H9 (cell line): ENCODE measurements at regions not wholly inside any gene's neighbourhood (a gene's known extent, or its start where the extent isn't known, plus 50 kb on each side); places are given as distances from the start of the nearest gene placed in this dataset.

ENCODE experiments used
- DNase-seq: peaks from one replicate; pipeline ENCODE4 v3.0.0-alpha.2; 2017
- H2AFZ ChIP-seq: one replicate; pipeline ENCODE4 v1.6.1; 2013; ENCODE audit warnings: mild to moderate bottlenecking, low read length, control low read depth, moderate library complexity
- H2AK5ac ChIP-seq: 2 replicates; pipeline ENCODE4 v1.6.1; 2013; ENCODE audit warnings: low read length, control low read depth, mixed read lengths; ENCODE audit not compliant: insufficient read length
- H2BK120ac ChIP-seq: one replicate; pipeline ENCODE4 v1.6.1; 2013; ENCODE audit warnings: low read depth, mild to moderate bottlenecking, low read length, control low read depth, inconsistent platforms; ENCODE audit not compliant: poor library complexity, severe bottlenecking
- H2BK12ac ChIP-seq: 2 replicates; pipeline ENCODE4 v1.6.1; 2013; ENCODE audit warnings: low read length, control low read depth, mixed read lengths, low read depth; ENCODE audit not compliant: insufficient read length
- H2BK15ac ChIP-seq: 2 replicates; pipeline ENCODE4 v1.6.1; 2013; ENCODE audit warnings: low read depth, low read length, control low read depth
- H2BK20ac ChIP-seq: one replicate; pipeline ENCODE4 v1.6.1; 2013; ENCODE audit warnings: low read depth, mild to moderate bottlenecking, low read length, control low read depth, inconsistent platforms; ENCODE audit not compliant: poor library complexity, severe bottlenecking
- H2BK5ac ChIP-seq: 2 replicates; pipeline ENCODE4 v1.6.1; 2013; ENCODE audit warnings: low read length, control low read depth, mixed read lengths; ENCODE audit not compliant: insufficient read length
- H3K14ac ChIP-seq: 2 replicates; pipeline ENCODE4 v1.6.1; 2013; ENCODE audit warnings: low read length, control low read depth; ENCODE audit not compliant: insufficient read depth
- H3K18ac ChIP-seq: 2 replicates; pipeline ENCODE4 v1.6.1; 2013; ENCODE audit warnings: low read depth, mild to moderate bottlenecking, mixed read lengths, low read length, control low read depth; ENCODE audit not compliant: insufficient read length
- H3K23ac ChIP-seq: 2 replicates; pipeline ENCODE4 v1.6.1; 2013; ENCODE audit warnings: low read length, control low read depth, mixed read lengths, low read depth; ENCODE audit not compliant: insufficient read length
- H3K23me2 ChIP-seq: 2 replicates; pipeline ENCODE4 v1.6.1; 2013; ENCODE audit warnings: low read depth, mild to moderate bottlenecking, mixed read lengths, low read length, control low read depth; ENCODE audit not compliant: insufficient read length, poor library complexity, severe bottlenecking
- H3K27ac ChIP-seq: 2 replicates; pipeline ENCODE4 v1.5.1; 2013; ENCODE audit warnings: low read length, control low read depth, mixed read lengths, low read depth; ENCODE audit not compliant: insufficient read length
- H3K27me3 ChIP-seq: 2 replicates; pipeline ENCODE4 v1.6.1; 2013; ENCODE audit warnings: low read length, control low read depth, inconsistent platforms; ENCODE audit not compliant: insufficient read depth
- H3K4ac ChIP-seq: 2 replicates; pipeline ENCODE4 v1.6.1; 2013; ENCODE audit warnings: low read depth, mild to moderate bottlenecking, control low read depth, inconsistent platforms, low read length, moderate library complexity
- H3K4me1 ChIP-seq: 2 replicates; pipeline ENCODE4 v1.6.1; 2013; ENCODE audit warnings: low read length, control low read depth, inconsistent platforms; ENCODE audit not compliant: insufficient read depth
- H3K4me2 ChIP-seq: 2 replicates; pipeline ENCODE4 v1.6.1; 2013; ENCODE audit warnings: low read length, control low read depth, mixed read lengths; ENCODE audit not compliant: insufficient read length, insufficient read depth
- H3K56ac ChIP-seq: 2 replicates; pipeline ENCODE4 v1.6.1; 2013; ENCODE audit warnings: low read depth, mild to moderate bottlenecking, mixed read lengths, low read length, control low read depth; ENCODE audit not compliant: insufficient read length
- H3K79me1 ChIP-seq: 2 replicates; pipeline ENCODE4 v1.6.1; 2013; ENCODE audit warnings: low read depth, mild to moderate bottlenecking, moderate library complexity, low read length, control low read depth, inconsistent platforms; ENCODE audit not compliant: insufficient read depth, poor library complexity, severe bottlenecking
- H3K79me2 ChIP-seq: 2 replicates; pipeline ENCODE4 v1.6.1; 2013; ENCODE audit warnings: low read length, control low read depth, inconsistent platforms; ENCODE audit not compliant: insufficient read depth
- H3K9ac ChIP-seq: 2 replicates; pipeline ENCODE4 v1.6.1; 2013; ENCODE audit warnings: low read length, control low read depth, mixed read lengths; ENCODE audit not compliant: insufficient read length; ENCODE audit errors: extremely low read depth
- H3K9me3 ChIP-seq: one replicate; pipeline ENCODE4 v1.6.1; 2013; ENCODE audit warnings: low read depth, low read length, inconsistent platforms; ENCODE audit not compliant: control insufficient read depth
- H3T11ph ChIP-seq: one replicate; pipeline ENCODE4 v1.6.1; 2013; ENCODE audit warnings: mild to moderate bottlenecking, low read length, control low read depth, inconsistent platforms
- H4K20me1 ChIP-seq: one replicate; pipeline ENCODE4 v1.6.1; 2013; ENCODE audit not compliant: control insufficient read depth, insufficient read length, insufficient read depth
- H4K5ac ChIP-seq: 2 replicates; pipeline ENCODE4 v1.6.1; 2013; ENCODE audit warnings: low read depth, mild to moderate bottlenecking, mixed read lengths, low read length, control low read depth; ENCODE audit not compliant: insufficient read length
- H4K8ac ChIP-seq: replicated peaks from 2 replicates; pipeline ENCODE4 v1.6.1; 2013; ENCODE audit warnings: low read length, control low read depth, mixed read lengths, low read depth; ENCODE audit not compliant: insufficient read length
- H4K91ac ChIP-seq: 2 replicates; pipeline ENCODE4 v1.6.1; 2013; ENCODE audit warnings: low read depth, mild to moderate bottlenecking, moderate library complexity, mixed read lengths, low read length, control low read depth; ENCODE audit not compliant: insufficient read length
- H3K27ac Mint-ChIP-seq, 3 experiments: 2 replicates in 2 of 3; 3 replicates in 1 of 3; pipeline ENCODE4 v1.8.0; 2020 to 2021; ENCODE audit warnings: mixed read lengths in 3 of 3, mild to moderate bottlenecking in 1 of 3, moderate library complexity in 1 of 3
- H3K27me3 Mint-ChIP-seq: 2 replicates; pipeline ENCODE4 v1.8.0; 2021; ENCODE audit warnings: low read depth, mild to moderate bottlenecking, moderate library complexity, mixed read lengths
- H3K36me3 Mint-ChIP-seq, 3 experiments: 2 replicates in 2 of 3; 3 replicates in 1 of 3; pipeline ENCODE4 v1.8.0; 2020 to 2021; ENCODE audit warnings: low read depth in 3 of 3, mixed read lengths in 3 of 3; ENCODE audit not compliant: insufficient read depth in 1 of 3
- H3K4me1 Mint-ChIP-seq, 2 experiments: 2 replicates each; pipeline ENCODE4 v1.8.0; 2020; ENCODE audit warnings: mixed read lengths in 2 of 2
- H3K4me3 Mint-ChIP-seq, 2 experiments: 2 replicates in 1 of 2; 3 replicates in 1 of 2; pipeline ENCODE4 v1.8.0; 2020 to 2021; ENCODE audit warnings: mild to moderate bottlenecking in 2 of 2, mixed read lengths in 2 of 2, moderate library complexity in 1 of 2
- H3K9me3 Mint-ChIP-seq, 2 experiments: 2 replicates in 1 of 2; 3 replicates in 1 of 2; pipeline ENCODE4 v1.8.0; 2020; ENCODE audit warnings: mild to moderate bottlenecking in 2 of 2, mixed read lengths in 2 of 2, moderate library complexity in 1 of 2
- CTCF ChIP-seq: fragments of 200-600 bp; sonication (generic); conservative IDR thresholded peaks from 3 replicates; pipeline ENCODE4 v1.8.0; 2021; ENCODE audit warnings: antibody characterized with exemption, mild to moderate bottlenecking
- WGBS: extraction: QIAGEN DNeasy Blood & Tissue Kit; methylation state at CpG from one replicate; pipeline ENCODE4 v1.1.7; 2013; ENCODE audit warnings: missing lambda C conversion rate, low lambda C conversion rate, mixed read lengths; ENCODE audit not compliant: insufficient read length; ENCODE audit errors: extremely low coverage; 5-methylcytosine and 5-hydroxymethylcytosine counted together

GRCh38 chr12:76634133-76634532, 74.6 kb upstream of the OSBPL8 start:
- DNase-seq, result no peak
- Histone ChIP-seq H3K14ac (no peak overlapping the region), H2BK5ac (no peak overlapping the region), H3K27ac (no peak overlapping the region), H3K27me3 (no peaks in the 10 kb centered on the region), H4K8ac (no peak overlapping the region), H3K4ac (no peak overlapping the region), H3K18ac (no peak overlapping the region), H2BK20ac (no peak overlapping the region), H3K4me2 (no peak overlapping the region), H3K79me2 (no peaks in the 10 kb centered on the region), H3K23me2 (no peaks in the 10 kb centered on the region), H3K23ac (no peak overlapping the region), H3K9ac (no peak overlapping the region), H2AFZ (no peak overlapping the region), H3T11ph (no peak overlapping the region), H2BK12ac (no peak overlapping the region), H3K9me3 (no peaks in the 10 kb centered on the region), H3K79me1 (no peaks in the 10 kb centered on the region), H2AK5ac (no peak overlapping the region), H4K91ac (no peak overlapping the region), H4K5ac (no peak overlapping the region), H3K56ac (no peak overlapping the region), H2BK120ac (no peak overlapping the region), H2BK15ac (no peak overlapping the region), H4K20me1 (no peaks in the 10 kb centered on the region), H3K4me1 (peaks cover 4% of the 10 kb centered on the region; the same call in 1 of the 2 replicates)
- no peaks in the 10 kb centered on the region; a peak in 1 of 5 replicates for H3K9me3 Mint-ChIP-seq
- peak overlapping the region in 2 of 3 experiments; percentile 2 to 66; a peak in 4 of 7 replicates for H3K27ac Mint-ChIP-seq
- H3K4me3 Mint-ChIP-seq, result peak overlapping the region in 1 of 2 experiments; percentile 47; a peak in 3 of 5 replicates
- H3K4me1 Mint-ChIP-seq, result peaks cover 30 to 42% of the 10 kb centered on the region in 2 experiments
- H3K36me3 Mint-ChIP-seq, result no peaks in the 10 kb centered on the region
- no peak for TF ChIP-seq CTCF
- no peaks in the 10 kb centered on the region for H3K27me3 Mint-ChIP-seq
- no CpG with 5 or more reads among the region's 4 CpGs for WGBS
